Breast epithelium (tissue), 3 donors: ENCODE measurements at regions not wholly inside any gene's neighbourhood (a gene's known extent, or its start where the extent isn't known, plus 50 kb on each side); places are given as distances from the start of the nearest gene placed in this dataset.

Source experiments
- POLR2A ChIP-seq: fragments of 450-650 bp; IDR thresholded peaks from one replicate; pipeline ENCODE4 v1.6.1; 2016; ENCODE audit warnings: antibody characterized with exemption, mild to moderate bottlenecking, moderate library complexity
- POLR2AphosphoS5 ChIP-seq, 3 donors: sonication (generic); formaldehyde crosslinking; IDR thresholded peaks; one replicate each; pipeline ENCODE4 v1.6.1; 2017; ENCODE audit warnings: antibody characterized with exemption in 3 of 3
- TF ChIP-seq, protein P1 (sequence below), 3 donors: fragments of 450-650 bp; IDR thresholded peaks; one replicate each; pipeline ENCODE4 v1.5.1; 2016 to 2017; ENCODE audit warnings: antibody characterized with exemption in 3 of 3, mild to moderate bottlenecking in 3 of 3, moderate library complexity in 3 of 3

DNA sequence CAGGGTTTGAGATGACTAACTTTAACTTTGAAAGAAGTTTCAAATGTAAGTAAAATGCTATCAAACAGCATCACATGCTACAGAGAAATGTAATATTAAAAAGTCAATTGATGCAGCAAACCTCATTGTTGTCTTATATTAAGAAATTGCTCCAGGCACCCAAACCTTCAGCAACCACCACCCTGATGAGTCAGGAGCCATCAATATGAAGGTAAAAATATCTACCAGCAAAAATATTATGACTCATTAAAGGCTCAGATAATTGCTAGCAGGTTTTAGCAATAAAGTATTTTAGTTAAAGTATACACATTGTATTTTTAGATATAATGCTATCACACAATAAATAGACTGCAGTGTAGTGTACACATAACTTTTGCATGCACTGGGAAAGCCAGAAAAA is 746.3 kb downstream of the ZPLD1 start:
- no peak for TF ChIP-seq POLR2AphosphoS5 (IDR thresholded peaks at IDR 0.05)
- TF ChIP-seq POLR2A: no peak
- TF ChIP-seq, protein P1, sequence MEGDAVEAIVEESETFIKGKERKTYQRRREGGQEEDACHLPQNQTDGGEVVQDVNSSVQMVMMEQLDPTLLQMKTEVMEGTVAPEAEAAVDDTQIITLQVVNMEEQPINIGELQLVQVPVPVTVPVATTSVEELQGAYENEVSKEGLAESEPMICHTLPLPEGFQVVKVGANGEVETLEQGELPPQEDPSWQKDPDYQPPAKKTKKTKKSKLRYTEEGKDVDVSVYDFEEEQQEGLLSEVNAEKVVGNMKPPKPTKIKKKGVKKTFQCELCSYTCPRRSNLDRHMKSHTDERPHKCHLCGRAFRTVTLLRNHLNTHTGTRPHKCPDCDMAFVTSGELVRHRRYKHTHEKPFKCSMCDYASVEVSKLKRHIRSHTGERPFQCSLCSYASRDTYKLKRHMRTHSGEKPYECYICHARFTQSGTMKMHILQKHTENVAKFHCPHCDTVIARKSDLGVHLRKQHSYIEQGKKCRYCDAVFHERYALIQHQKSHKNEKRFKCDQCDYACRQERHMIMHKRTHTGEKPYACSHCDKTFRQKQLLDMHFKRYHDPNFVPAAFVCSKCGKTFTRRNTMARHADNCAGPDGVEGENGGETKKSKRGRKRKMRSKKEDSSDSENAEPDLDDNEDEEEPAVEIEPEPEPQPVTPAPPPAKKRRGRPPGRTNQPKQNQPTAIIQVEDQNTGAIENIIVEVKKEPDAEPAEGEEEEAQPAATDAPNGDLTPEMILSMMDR (IDR thresholded peaks at IDR 0.05): no peak
